NCI-H82 (cell line): ENCODE measurements at regions not wholly inside any gene's neighbourhood (a gene's known extent, or its start where the extent isn't known, plus 50 kb on each side); places are given as distances from the start of the nearest gene placed in this dataset.
"Not testable (repeated sequence)": the region's sequence is repeated elsewhere in the genome, so short reads cannot be mapped to it uniquely, and the experiment has no call there.

Experiments used
- DNase-seq: peaks from one replicate; lab custom pipeline; 2025; lab: John Stamatoyannopoulos, UW

GRCh38 chr2:198916548-198917080 is 541.1 kb downstream of the SATB2 start:
- no peak for DNase-seq

- no peak for DNase-seq
These were observed 544.2 kb downstream of the SATB2 start for GRCh38 chr2:198913394-198914152.

- DNase-seq: no peak
These were observed 548.0 kb downstream of the SATB2 start for GRCh38 chr2:198909525-198910267.

DNA sequence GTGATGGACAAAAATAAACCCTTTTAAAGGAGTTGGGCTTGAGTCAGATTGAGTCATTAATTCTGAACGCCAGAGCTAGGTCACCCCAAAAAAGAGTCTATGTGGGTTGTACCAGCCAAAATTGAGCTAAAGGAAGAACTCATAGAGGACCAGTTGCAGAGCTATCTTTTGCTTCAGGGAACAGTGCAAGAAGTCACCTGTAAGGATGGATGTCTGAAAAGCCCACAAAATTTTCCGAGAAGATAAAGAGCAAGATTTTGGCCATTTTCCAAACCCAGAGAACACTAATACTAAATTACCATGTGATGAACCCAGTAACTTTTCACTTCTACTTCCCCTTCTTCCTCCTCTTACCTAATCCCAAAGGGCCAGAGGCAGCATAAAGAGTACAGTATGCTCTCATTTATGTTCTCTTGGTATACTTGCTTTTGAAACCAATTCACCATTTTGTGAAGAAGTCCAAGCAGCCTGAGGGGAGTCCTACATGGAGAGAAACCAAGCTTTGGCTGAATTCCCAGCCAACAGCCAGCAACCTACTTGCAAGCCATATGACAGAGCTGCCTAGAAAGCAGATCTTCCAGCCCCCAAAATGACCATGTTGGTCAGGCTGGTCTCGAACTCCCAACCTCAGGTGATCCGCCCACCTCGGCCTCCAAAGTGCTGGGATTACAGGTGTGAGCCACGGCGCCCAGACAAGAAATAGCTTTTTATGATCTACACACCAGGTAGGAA is 551.7 kb downstream of the SATB2 start:
- DNase-seq: no peak

GRCh38 chr2:198901894-198902293 is 555.8 kb downstream of the SATB2 start:
- DNase-seq: peak; percentile 33

GRCh38 chr2:198900141-198900540 is 557.6 kb downstream of the SATB2 start:
- DNase-seq: no peak

- DNase-seq: no peak
These were observed 567.2 kb downstream of the SATB2 start for GRCh38 chr2:198890490-198890889.

GRCh38 chr2:198883604-198884003 is 574.1 kb downstream of the SATB2 start:
- DNase-seq: no peak

- DNase-seq: no peak
These were observed 576.8 kb downstream of the SATB2 start for GRCh38 chr2:198880986-198881385.

GRCh38 chr2:198880421-198880820 is 577.3 kb downstream of the SATB2 start:
- DNase-seq: no peak

DNA sequence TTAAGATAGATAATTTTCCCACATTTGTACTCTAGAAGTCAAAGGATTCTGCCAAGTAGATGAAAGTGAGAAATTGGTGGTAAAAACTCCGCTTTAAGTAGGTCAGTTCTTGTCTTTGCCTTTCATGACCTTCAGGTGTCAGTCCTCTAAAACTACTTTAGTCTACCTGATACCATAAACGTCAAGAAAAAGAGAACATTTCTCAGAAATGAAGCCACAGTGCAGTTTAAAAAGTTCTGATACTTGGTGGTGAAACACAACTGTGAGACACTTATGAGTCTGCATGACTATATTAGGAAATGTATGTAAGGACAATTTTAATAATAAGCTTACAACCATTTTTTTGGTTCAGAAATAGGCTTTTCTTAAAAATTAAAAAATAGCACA is 583.3 kb downstream of the SATB2 start:
- no peak for DNase-seq

DNA sequence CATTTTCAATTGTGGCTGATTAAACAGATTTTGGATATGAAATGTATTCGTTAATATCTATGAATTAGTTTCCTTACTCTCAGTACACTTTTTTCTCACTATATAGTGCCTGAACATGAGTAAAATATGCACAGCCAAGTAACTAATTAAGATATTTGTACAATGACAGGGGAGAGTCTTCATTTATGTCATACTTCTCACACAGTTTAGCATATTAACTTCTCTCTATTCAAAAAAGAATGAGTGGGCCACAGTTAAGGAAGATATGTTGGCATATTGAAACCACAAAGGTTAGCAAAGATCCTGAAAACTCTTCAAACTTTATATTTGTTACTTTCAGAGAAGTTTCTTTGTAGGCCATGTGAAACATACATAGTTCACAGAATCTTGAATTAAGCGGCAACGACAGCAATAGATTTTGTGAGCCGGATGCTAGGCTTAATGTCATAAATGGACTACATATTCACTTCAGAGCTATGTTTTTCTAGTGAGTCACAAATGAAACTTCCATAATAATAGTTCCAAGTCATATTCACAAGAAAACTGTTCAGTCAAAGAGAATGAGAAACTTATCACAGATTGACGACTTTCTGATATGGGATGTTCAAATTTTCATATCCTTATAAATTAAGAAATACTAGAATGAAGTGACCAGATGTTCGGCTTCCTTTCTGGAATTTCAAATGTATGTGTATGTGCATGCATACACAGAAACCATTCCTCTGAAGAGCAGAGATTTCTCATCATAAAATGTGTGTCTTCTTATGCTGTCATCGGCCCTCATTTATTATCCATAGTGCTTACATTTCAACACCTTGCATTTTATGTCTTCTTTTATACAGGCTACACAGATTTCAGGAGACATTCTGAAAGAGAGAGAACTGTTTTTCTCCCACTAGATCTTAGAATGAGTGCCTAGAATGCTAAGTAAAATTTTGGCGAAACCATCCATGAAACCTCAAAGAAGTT is 584.0 kb downstream of the SATB2 start:
- no peak for DNase-seq

DNA sequence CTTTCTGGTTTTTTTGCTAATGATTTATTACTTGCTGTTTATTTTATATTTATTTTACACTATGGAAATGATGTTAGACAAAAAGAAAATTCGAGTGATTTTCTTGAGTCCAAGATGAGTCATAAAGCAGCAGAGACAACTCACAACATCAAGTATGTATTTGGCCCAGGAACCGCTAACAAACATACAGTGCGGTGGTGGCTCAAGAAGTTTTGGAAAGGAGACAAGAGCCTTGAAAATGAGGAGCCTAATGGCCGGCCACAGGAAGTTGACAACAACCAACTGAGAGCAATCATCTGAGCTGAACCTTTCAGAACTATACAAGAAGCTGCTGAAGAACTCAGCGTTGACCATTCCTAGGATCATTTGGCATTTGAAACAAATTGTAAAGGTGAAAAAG is 594.1 kb downstream of the SATB2 start:
- no peak for DNase-seq

DNA sequence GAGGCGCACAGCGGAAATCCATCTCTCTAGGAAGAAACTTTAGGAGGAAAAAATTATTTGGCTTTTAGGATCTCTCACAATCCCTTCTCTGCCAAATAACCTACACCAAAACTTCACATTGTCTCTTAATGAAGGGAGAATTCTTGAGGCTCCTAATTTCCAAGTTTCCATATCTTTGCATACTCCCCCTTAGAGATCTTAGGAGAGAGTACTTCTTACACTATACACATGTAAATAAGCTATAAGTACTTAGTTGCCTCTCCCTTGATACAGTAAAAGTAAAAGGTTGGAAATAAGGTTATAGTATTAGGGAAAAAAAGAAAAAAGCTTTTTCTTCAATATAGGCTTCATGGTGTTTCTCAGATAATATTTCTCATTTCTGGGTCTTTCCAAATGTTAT is 596.7 kb downstream of the SATB2 start:
- DNase-seq: no peak

- DNase-seq: no peak
These were observed 600.5 kb downstream of the SATB2 start for GRCh38 chr2:198857246-198857645.

DNA sequence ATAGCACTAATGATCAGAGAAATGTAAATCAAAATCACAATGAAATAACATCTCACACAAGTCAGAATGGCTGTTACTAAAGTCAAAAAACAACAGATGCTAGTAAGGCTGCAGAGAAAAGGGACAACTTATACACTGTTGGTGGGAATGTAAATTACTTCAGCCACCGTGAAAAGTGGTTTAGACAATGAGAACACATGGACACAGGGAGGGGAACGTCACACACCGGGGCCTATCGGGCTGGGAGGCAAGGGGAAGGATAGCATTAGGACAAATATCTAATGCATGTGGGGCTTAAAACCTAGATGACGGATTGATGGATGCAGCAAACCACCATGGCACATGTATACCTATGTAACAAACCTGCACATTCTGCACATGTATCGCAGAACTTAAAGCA is 602.0 kb downstream of the SATB2 start:
- DNase-seq: not testable (repeated sequence)

DNA sequence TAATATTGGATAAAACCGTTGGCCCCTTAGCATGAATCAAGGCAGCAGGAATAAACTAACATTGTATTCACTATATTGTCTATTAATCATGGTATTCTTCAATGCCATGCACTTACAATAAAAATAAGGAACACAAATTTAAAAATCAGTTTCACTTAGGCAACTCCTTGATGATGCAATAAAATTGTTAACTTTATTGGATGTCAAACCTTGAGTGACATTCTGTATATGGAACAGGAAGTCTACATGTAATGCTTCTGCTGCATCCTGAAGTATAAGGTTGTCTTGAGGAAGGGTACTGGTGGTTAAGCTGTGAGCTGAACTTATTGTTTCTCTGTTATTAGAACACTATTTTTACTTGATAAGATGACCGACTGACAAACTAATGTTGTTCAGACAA is 605.5 kb downstream of the SATB2 start:
- no peak for DNase-seq

DNA sequence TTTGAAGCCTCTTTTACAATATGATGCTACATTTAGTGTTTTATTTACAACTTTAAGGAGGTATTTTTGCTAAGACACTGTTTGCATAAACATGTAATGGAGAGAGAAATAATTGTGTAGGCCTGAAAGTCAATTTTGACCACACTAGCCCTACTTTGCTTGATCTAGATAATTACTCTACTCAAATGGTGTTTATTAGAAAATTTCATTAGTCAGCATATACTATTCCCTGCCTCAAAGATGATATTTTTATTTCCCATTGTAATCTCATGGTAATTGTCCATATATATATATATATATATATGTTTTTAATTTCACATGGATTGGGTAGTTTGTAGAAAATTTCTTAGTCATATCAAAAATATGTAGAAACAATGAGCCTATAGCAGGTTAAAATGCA is 632.2 kb downstream of the SATB2 start:
- no peak for DNase-seq

GRCh38 chr2:198817536-198817935 is 640.2 kb downstream of the SATB2 start:
- no peak for DNase-seq

GRCh38 chr2:198815626-198816025 is 642.1 kb downstream of the SATB2 start:
- no peak for DNase-seq

- DNase-seq: no peak
These were observed 646.5 kb downstream of the SATB2 start for GRCh38 chr2:198811198-198811597.
